ENCODE measurements at regions not wholly inside any gene's neighbourhood (a gene's known extent, or its start where the extent isn't known, plus 50 kb on each side); places are given as distances from the start of the nearest gene placed in this dataset.

DNA sequence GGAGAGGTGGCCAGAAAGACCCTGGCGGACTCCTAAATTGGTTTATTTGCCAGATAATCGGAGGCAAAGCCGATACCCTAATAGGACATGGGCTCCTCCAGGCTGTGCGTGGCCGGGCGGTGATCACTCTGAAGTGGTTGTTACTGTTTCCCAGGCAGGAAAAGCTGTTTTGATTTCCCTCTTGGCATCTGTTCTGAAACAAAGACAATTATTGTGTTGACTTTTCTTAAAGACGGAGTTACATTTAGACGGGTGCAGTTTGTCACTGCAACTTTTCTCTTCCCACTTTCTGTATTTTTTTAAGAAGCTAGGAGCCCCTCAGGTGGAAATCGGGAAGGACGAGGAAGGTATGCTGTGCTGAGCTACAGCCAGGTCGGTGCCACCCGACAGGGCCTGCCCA is 1288.4 kb downstream of the BRD1 start:
- BruUV-seq (replicated peaks), result no TSS peak
- DNase-seq (ENCODE audit: low read depth, low spot score), result no peak
- no peak overlapping the region for H2AFZ ChIP-seq (ENCODE audit: low read depth, low read length, poor library complexity, severe bottlenecking)
- H3K36me3 ChIP-seq (ENCODE audit: control insufficient read depth in 1 of 2, insufficient read depth in 2 of 2, low read length in 2 of 2), result no peaks in the 10 kb centered on the region
- H3K27me3 ChIP-seq (ENCODE audit: insufficient read depth, low read length), result no peaks in the 10 kb centered on the region
- no peak overlapping the region for H3K4me2 ChIP-seq (ENCODE audit: low read length)
- H3K4me3 ChIP-seq (replicated peaks in 1 of 2; ENCODE audit: low read depth in 1 of 2, low read length in 2 of 2), result no peak overlapping the region
- TF ChIP-seq, protein P1, sequence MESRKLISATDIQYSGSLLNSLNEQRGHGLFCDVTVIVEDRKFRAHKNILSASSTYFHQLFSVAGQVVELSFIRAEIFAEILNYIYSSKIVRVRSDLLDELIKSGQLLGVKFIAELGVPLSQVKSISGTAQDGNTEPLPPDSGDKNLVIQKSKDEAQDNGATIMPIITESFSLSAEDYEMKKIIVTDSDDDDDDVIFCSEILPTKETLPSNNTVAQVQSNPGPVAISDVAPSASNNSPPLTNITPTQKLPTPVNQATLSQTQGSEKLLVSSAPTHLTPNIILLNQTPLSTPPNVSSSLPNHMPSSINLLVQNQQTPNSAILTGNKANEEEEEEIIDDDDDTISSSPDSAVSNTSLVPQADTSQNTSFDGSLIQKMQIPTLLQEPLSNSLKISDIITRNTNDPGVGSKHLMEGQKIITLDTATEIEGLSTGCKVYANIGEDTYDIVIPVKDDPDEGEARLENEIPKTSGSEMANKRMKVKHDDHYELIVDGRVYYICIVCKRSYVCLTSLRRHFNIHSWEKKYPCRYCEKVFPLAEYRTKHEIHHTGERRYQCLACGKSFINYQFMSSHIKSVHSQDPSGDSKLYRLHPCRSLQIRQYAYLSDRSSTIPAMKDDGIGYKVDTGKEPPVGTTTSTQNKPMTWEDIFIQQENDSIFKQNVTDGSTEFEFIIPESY (IDR thresholded peaks at IDR 0.05; ENCODE audit: extremely low read depth, insufficient replicate concordance, low read length), result no peak
- intact Hi-C loops (cut with micrococcal nuclease), result no loop called here
- RAD21 ChIA-PET (ENCODE audit: low non-redundant PET in 1 of 2, low total read pairs in 2 of 2, uncharacterized antibody in 2 of 2, unreplicated experiment in 2 of 2), result no interaction called here
- H4K20me1 ChIP-seq (ENCODE audit: insufficient read depth), result no peaks in the 10 kb centered on the region
- ATAC-seq, result no peak
- no peaks in the 10 kb centered on the region for H3K4me1 ChIP-seq (ENCODE audit: control insufficient read depth in 1 of 2, insufficient read depth in 2 of 2, low read length in 2 of 2)
- no peak overlapping the region for H3K9ac ChIP-seq (ENCODE audit: low read length)
- H3K27ac ChIP-seq (ENCODE audit: low read depth, low read length), result no peak overlapping the region
- POLR2A ChIA-PET, result no interaction called here
- CTCF ChIA-PET, result no interaction called here
- H3K9me2 ChIP-seq (ENCODE audit: insufficient read depth), result no peaks in the 10 kb centered on the region
- H3K9me3 ChIP-seq (ENCODE audit: control insufficient read depth in 1 of 2, insufficient read depth in 1 of 2, low read depth in 1 of 2, low read length in 2 of 2), result no peaks in the 10 kb centered on the region; a peak in 1 of 4 replicates
- no peaks in the 10 kb centered on the region for H3K79me2 ChIP-seq (ENCODE audit: insufficient read depth, low read length)

GRCh38 chr22:48538291-48538820 is 1289.3 kb downstream of the BRD1 start:
- ATAC-seq (no peak), DNase-seq (ENCODE audit: low read depth, low spot score) (no peak)
- Histone ChIP-seq H3K79me2 (ENCODE audit: insufficient read depth, low read length) (no peaks in the 10 kb centered on the region), H3K4me3 (replicated peaks in 1 of 2; ENCODE audit: low read depth in 1 of 2, low read length in 2 of 2) (no peak overlapping the region), H2AFZ (ENCODE audit: low read depth, low read length, poor library complexity, severe bottlenecking) (no peak overlapping the region), H4K20me1 (ENCODE audit: insufficient read depth) (no peaks in the 10 kb centered on the region), H3K9me3 (ENCODE audit: control insufficient read depth in 1 of 2, insufficient read depth in 1 of 2, low read depth in 1 of 2, low read length in 2 of 2) (no peaks in the 10 kb centered on the region; a peak in 1 of 4 replicates), H3K27ac (ENCODE audit: low read depth, low read length) (no peak overlapping the region), H3K27me3 (ENCODE audit: insufficient read depth, low read length) (no peaks in the 10 kb centered on the region), H3K36me3 (ENCODE audit: control insufficient read depth in 1 of 2, insufficient read depth in 2 of 2, low read length in 2 of 2) (no peaks in the 10 kb centered on the region), H3K9ac (ENCODE audit: low read length) (no peak overlapping the region), H3K9me2 (ENCODE audit: insufficient read depth) (no peaks in the 10 kb centered on the region), H3K4me2 (ENCODE audit: low read length) (no peak overlapping the region), H3K4me1 (ENCODE audit: control insufficient read depth in 1 of 2, insufficient read depth in 2 of 2, low read length in 2 of 2) (no peaks in the 10 kb centered on the region)
- TF ChIP-seq RAD21 (IDR thresholded peaks at IDR 0.05; ENCODE audit: low read depth), result no peak
- no peak for TF ChIP-seq ELF1 (IDR thresholded peaks at IDR 0.05; ENCODE audit: borderline replicate concordance, low read depth)
- no peak for TF ChIP-seq FOSL1 (IDR thresholded peaks at IDR 0.05; ENCODE audit: low read depth)
- no peak for TF ChIP-seq ZFX (IDR thresholded peaks at IDR 0.05)
- TF ChIP-seq JUND (IDR thresholded peaks at IDR 0.05), result no peak
- TF ChIP-seq YY1 (IDR thresholded peaks at IDR 0.05; ENCODE audit: extremely low read depth, insufficient replicate concordance, low read depth, low read length), result no peak
- no peak for TF ChIP-seq TCF7L2 (IDR thresholded peaks at IDR 0.05; ENCODE audit: borderline replicate concordance, extremely low read depth, insufficient read depth, insufficient read length)
- TF ChIP-seq, protein P2, sequence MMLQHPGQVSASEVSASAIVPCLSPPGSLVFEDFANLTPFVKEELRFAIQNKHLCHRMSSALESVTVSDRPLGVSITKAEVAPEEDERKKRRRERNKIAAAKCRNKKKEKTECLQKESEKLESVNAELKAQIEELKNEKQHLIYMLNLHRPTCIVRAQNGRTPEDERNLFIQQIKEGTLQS (IDR thresholded peaks at IDR 0.05), result no peak
- TF ChIP-seq SIN3A (IDR thresholded peaks at IDR 0.05; ENCODE audit: low read depth), result no peak
- no peak for TF ChIP-seq SRF (IDR thresholded peaks at IDR 0.05; ENCODE audit: low read depth)
- no peak for TF ChIP-seq MAX (IDR thresholded peaks at IDR 0.05)
- POLR2A ChIA-PET, result no interaction called here
- RAD21 ChIA-PET (ENCODE audit: low non-redundant PET in 1 of 2, low total read pairs in 2 of 2, uncharacterized antibody in 2 of 2, unreplicated experiment in 2 of 2), result no interaction called here
- CTCF ChIA-PET, result no interaction called here
- intact Hi-C loops (cut with micrococcal nuclease), result no loop called here
- BruUV-seq (replicated peaks), result no TSS peak
